Uterus (tissue), 2 donors: ENCODE measurements at regions not wholly inside any gene's neighbourhood (a gene's known extent, or its start where the extent isn't known, plus 50 kb on each side); places are given as distances from the start of the nearest gene placed in this dataset.

Experiments used
- CTCF ChIP-seq, 4 experiments: fragments of 200-600 bp in 2 of 4; fragments of 450-650 bp in 2 of 4; sonication (generic) in 2 of 4; IDR thresholded peaks; one replicate each; pipeline ENCODE4 v1.5.1; 2016 to 2019; ENCODE audit warnings: antibody characterized with exemption in 4 of 4, mild to moderate bottlenecking in 2 of 4, moderate library complexity in 1 of 4
- POLR2A ChIP-seq, 2 donors: fragments of 450-650 bp; IDR thresholded peaks; one replicate each; pipeline ENCODE4 v1.6.1; 2016; ENCODE audit warnings: antibody characterized with exemption in 2 of 2, mild to moderate bottlenecking in 1 of 2, moderate library complexity in 1 of 2

GRCh38 chr17:5680766-5681165 is 96.5 kb upstream of the NLRP1 start:
- TF ChIP-seq CTCF (IDR thresholded peaks at IDR 0.05): no peak
- TF ChIP-seq POLR2A (IDR thresholded peaks at IDR 0.05): no peak
